Lung (tissue), 11 donors: ENCODE measurements at regions not wholly inside any gene's neighbourhood (a gene's known extent, or its start where the extent isn't known, plus 50 kb on each side); places are given as distances from the start of the nearest gene placed in this dataset.

Experiments used
- ATAC-seq: fragments of 200-7000 bp; cut with Tn5 transposase; one replicate; pipeline ENCODE4 v1.9.1; 2020; ENCODE audit warnings: moderate number of reproducible peaks; ENCODE audit not compliant: insufficient read depth, low FRiP score
- DNase-seq, 3 donors: peaks; one replicate each; pipeline ENCODE4 v3.0.0-alpha.2; 2013 to 2017
- H3K27ac ChIP-seq, 2 donors: one replicate each; pipeline ENCODE4 v1.5.1; 2013; ENCODE audit warnings: mild to moderate bottlenecking in 2 of 2, moderate library complexity in 2 of 2, control low read depth in 1 of 2, inconsistent platforms in 1 of 2, low read depth in 1 of 2, low read length in 1 of 2
- H3K27me3 ChIP-seq, 3 donors: one replicate each; pipeline ENCODE4 v1.5.1; 2013; ENCODE audit warnings: low read length in 2 of 3; ENCODE audit not compliant: control insufficient read depth in 3 of 3, insufficient read depth in 3 of 3
- H3K36me3 ChIP-seq, 4 donors: one replicate each; pipeline ENCODE4 v1.5.1; 2013; ENCODE audit warnings: low read length in 4 of 4, mild to moderate bottlenecking in 1 of 4, moderate library complexity in 1 of 4; ENCODE audit not compliant: control insufficient read depth in 4 of 4, insufficient read depth in 4 of 4
- H3K4me1 ChIP-seq, 5 donors: one replicate each; pipeline ENCODE4 v1.5.1; 2013; ENCODE audit warnings: low read length in 5 of 5, mild to moderate bottlenecking in 2 of 5, moderate library complexity in 1 of 5; ENCODE audit not compliant: control insufficient read depth in 5 of 5, insufficient read depth in 5 of 5
- H3K4me3 ChIP-seq: one replicate; pipeline ENCODE4 v1.5.1; 2013; ENCODE audit warnings: mild to moderate bottlenecking, control low read depth, moderate library complexity
- H3K9ac ChIP-seq, 2 donors: one replicate each; pipeline ENCODE4 v1.5.1; 2013; ENCODE audit warnings: low read length in 2 of 2, control low read depth in 1 of 2; ENCODE audit not compliant: insufficient read depth in 1 of 2
- H3K9me3 ChIP-seq, 4 donors: one replicate each; pipeline ENCODE4 v1.5.1; 2013; ENCODE audit warnings: low read length in 3 of 4, mild to moderate bottlenecking in 1 of 4, moderate library complexity in 1 of 4; ENCODE audit not compliant: control insufficient read depth in 4 of 4, insufficient read depth in 3 of 4
- WGBS, 2 donors: extraction: QIAGEN DNeasy Blood & Tissue Kit; methylation state at CpG; one replicate each; pipeline ENCODE4 v1.1.7; 2013; 5-methylcytosine and 5-hydroxymethylcytosine counted together
- TF ChIP-seq, protein P1 (sequence below): IDR thresholded peaks from 2 replicates; pipeline ENCODE4 v1.5.1; 2012; ENCODE audit warnings: mild to moderate bottlenecking; ENCODE audit errors: control extremely low read depth, extremely low read depth
- donor health status: control.
- donor health status: control.
- donor health status: Bipolar disorder and iron deficiency.
- donor health status: healthy.
- donor health status: DM: yes; HTN: yes; CAD: no.

- 72% methylated on average over 8 of the region's 8 CpGs for WGBS, 2 donors
- Histone ChIP-seq H3K4me3 (no peak overlapping the region), H3K9ac (peak overlapping the region in 1 of 2 donors; percentile 35), H3K27me3 (no peaks in the 10 kb centered on the region), H3K9me3 (no peaks in the 10 kb centered on the region), H3K27ac (peak overlapping the region; percentile 4 to 87), H3K4me1 (peaks cover 0 to 17% (median 3%) of the 10 kb centered on the region in 5 donors), H3K36me3 (no peaks in the 10 kb centered on the region)
- peak; percentile 71 for ATAC-seq
- TF ChIP-seq, protein P1, sequence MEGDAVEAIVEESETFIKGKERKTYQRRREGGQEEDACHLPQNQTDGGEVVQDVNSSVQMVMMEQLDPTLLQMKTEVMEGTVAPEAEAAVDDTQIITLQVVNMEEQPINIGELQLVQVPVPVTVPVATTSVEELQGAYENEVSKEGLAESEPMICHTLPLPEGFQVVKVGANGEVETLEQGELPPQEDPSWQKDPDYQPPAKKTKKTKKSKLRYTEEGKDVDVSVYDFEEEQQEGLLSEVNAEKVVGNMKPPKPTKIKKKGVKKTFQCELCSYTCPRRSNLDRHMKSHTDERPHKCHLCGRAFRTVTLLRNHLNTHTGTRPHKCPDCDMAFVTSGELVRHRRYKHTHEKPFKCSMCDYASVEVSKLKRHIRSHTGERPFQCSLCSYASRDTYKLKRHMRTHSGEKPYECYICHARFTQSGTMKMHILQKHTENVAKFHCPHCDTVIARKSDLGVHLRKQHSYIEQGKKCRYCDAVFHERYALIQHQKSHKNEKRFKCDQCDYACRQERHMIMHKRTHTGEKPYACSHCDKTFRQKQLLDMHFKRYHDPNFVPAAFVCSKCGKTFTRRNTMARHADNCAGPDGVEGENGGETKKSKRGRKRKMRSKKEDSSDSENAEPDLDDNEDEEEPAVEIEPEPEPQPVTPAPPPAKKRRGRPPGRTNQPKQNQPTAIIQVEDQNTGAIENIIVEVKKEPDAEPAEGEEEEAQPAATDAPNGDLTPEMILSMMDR = no peak
- peak; percentile 87 to 97 (median 94) for DNase-seq
Measured at GRCh38 chr2:222993920-222994650, 57.9 kb upstream of the KCNE4 start.

DNA sequence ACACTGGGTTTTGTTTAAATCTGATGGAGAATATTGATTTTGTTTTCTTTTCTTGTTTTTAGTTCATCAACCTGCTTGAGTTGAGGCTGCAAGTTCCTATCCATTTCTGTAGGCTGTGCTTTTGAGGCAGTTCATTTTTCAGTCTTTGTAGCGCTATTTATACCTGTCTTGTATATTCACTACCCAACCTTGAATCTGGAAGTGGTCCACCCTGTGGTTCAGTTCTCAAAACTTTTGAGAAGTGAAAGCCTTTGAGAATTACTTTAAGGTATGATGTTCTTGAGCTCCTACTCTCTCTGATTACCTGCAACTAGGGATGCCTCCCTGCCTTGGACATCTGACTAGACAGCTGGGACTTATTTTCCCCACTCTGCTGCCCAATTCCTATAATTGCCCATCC, 53.5 kb upstream of the KCNE4 start:
- Histone ChIP-seq H3K27ac (no peak overlapping the region), H3K4me3 (no peak overlapping the region), H3K36me3 (no peaks in the 10 kb centered on the region), H3K4me1 (peaks cover 0 to 17% (median 3%) of the 10 kb centered on the region in 5 donors), H3K27me3 (no peaks in the 10 kb centered on the region), H3K9ac (no peak overlapping the region), H3K9me3 (no peaks in the 10 kb centered on the region)
- no peak for ATAC-seq
- TF ChIP-seq, protein P1 = no peak
- 95 to 96% methylated on average over 1 of the region's 1 CpG for WGBS, 2 donors
- DNase-seq = no peak

DNA sequence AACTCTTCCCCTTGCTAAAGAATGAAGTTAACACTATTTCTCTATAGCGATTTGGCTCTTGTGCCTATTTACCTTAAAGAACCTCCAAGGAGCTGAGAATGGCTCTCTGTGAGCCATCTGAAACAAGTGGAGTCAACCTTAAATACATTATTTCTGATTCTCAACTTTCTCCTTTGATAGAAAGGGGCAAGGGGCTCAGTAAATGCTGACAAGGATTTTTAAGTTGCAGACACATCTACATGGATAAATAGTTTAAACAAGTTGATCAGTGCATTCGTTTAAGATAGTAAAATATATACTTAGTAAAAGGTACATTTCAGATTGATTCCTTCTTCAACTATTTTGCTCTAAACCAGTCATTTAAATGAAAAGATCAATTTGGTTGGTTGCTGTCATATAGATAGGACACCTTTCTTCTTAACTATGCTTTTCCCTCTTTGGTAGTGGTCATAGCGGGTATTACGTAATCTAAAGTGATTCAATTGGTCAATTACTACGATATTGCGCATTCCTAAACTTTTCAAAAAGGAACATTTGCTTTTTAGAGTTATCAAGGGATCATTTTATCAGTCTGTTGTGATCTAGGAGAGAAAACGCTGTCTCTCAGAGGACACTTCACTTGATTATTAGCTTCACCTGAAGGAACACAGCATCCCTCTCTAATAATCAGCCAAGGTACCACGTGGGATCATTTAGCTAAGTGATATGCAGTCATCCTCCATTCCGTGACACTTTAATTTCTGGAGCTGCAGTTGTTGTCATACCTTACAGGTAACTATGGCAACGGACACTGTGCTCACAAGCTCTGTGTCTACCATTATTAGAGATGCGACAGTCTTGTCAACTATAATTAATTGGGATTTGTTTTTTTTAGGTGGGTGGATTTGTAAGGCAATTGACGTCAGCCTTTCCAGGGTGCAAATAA, 50.9 kb upstream of the KCNE4 start:
- Histone ChIP-seq H3K9me3 (no peaks in the 10 kb centered on the region), H3K27ac (no peak overlapping the region), H3K36me3 (no peaks in the 10 kb centered on the region), H3K4me3 (no peak overlapping the region), H3K9ac (no peak overlapping the region), H3K27me3 (no peaks in the 10 kb centered on the region), H3K4me1 (no peaks in the 10 kb centered on the region)
- ATAC-seq (no peak), DNase-seq (no peak)
- TF ChIP-seq, protein P1 = no peak
- 85 to 88% methylated on average over 11 to 12 of the region's 12 CpGs for WGBS, 2 donors
